Trophoblast cell (in vitro differentiated cells and primary cell): ENCODE measurements at regions not wholly inside any gene's neighbourhood (a gene's known extent, or its start where the extent isn't known, plus 50 kb on each side); places are given as distances from the start of the nearest gene placed in this dataset.

Source experiments
- DNase-seq, 2 donors: peaks; one replicate each; pipeline ENCODE4 v3.0.0-alpha.2; 2016
- H2AFZ ChIP-seq: 2 replicates; pipeline ENCODE4 v1.6.1; 2013; ENCODE audit warnings: low read length, moderate library complexity, mild to moderate bottlenecking; ENCODE audit not compliant: insufficient read depth, poor library complexity
- H2AK5ac ChIP-seq: 2 replicates; pipeline ENCODE4 v1.6.1; 2013; ENCODE audit warnings: mild to moderate bottlenecking, low read length
- H2BK120ac ChIP-seq: 2 replicates; pipeline ENCODE4 v1.6.1; 2013; ENCODE audit warnings: low read length, mild to moderate bottlenecking, moderate library complexity; ENCODE audit not compliant: insufficient read depth, poor library complexity
- H2BK12ac ChIP-seq: 2 replicates; pipeline ENCODE4 v1.6.1; 2013; ENCODE audit warnings: mild to moderate bottlenecking, low read length, moderate library complexity
- H2BK5ac ChIP-seq: 2 replicates; pipeline ENCODE4 v1.6.1; 2013; ENCODE audit warnings: low read length, low read depth, moderate library complexity, mild to moderate bottlenecking; ENCODE audit not compliant: poor library complexity
- H3K14ac ChIP-seq: 2 replicates; pipeline ENCODE4 v1.6.1; 2013; ENCODE audit warnings: mild to moderate bottlenecking, low read length
- H3K18ac ChIP-seq: 2 replicates; pipeline ENCODE4 v1.6.1; 2013; ENCODE audit warnings: mild to moderate bottlenecking, low read length
- H3K23ac ChIP-seq: 2 replicates; pipeline ENCODE4 v1.6.1; 2013; ENCODE audit warnings: low read length
- H3K27ac ChIP-seq: 2 replicates; pipeline ENCODE4 v1.5.1; 2013; ENCODE audit warnings: low read depth, mild to moderate bottlenecking, inconsistent platforms, low read length, moderate library complexity
- H3K27me3 ChIP-seq: 2 replicates; pipeline ENCODE4 v1.6.1; 2013; ENCODE audit warnings: inconsistent platforms, mild to moderate bottlenecking, low read length, moderate library complexity; ENCODE audit not compliant: insufficient read depth
- H3K36me3 ChIP-seq, 2 experiments: 1 replicate in 1 of 2; 2 replicates in 1 of 2; pipeline ENCODE4 v1.6.1; 2013; ENCODE audit warnings: low read length in 2 of 2, mild to moderate bottlenecking in 2 of 2, moderate library complexity in 1 of 2; ENCODE audit not compliant: insufficient read depth in 2 of 2, control insufficient read depth in 1 of 2
- H3K4ac ChIP-seq: 2 replicates; pipeline ENCODE4 v1.6.1; 2013; ENCODE audit warnings: low read depth, mild to moderate bottlenecking, low read length, moderate library complexity
- H3K4me1 ChIP-seq, 2 experiments: 1 replicate in 1 of 2; 2 replicates in 1 of 2; pipeline ENCODE4 v1.6.1; 2013; ENCODE audit warnings: low read length in 2 of 2, mild to moderate bottlenecking in 2 of 2, moderate library complexity in 1 of 2; ENCODE audit not compliant: insufficient read depth in 2 of 2, control insufficient read depth in 1 of 2
- H3K4me2 ChIP-seq: 2 replicates; pipeline ENCODE4 v1.6.1; 2013; ENCODE audit warnings: inconsistent platforms, mild to moderate bottlenecking, low read length, moderate library complexity
- H3K4me3 ChIP-seq: 2 replicates; pipeline ENCODE4 v1.5.1; 2013; ENCODE audit warnings: mild to moderate bottlenecking, low read depth, low read length, inconsistent platforms
- H3K79me1 ChIP-seq: one replicate; pipeline ENCODE4 v1.6.1; 2013; ENCODE audit warnings: low read length
- H3K79me2 ChIP-seq: 2 replicates; pipeline ENCODE4 v1.6.1; 2013; ENCODE audit warnings: low read length, mild to moderate bottlenecking; ENCODE audit not compliant: control insufficient read depth, insufficient read depth, poor library complexity
- H3K9ac ChIP-seq: 2 replicates; pipeline ENCODE4 v1.6.1; 2013; ENCODE audit warnings: mild to moderate bottlenecking, low read length
- H3K9me3 ChIP-seq: 2 replicates; pipeline ENCODE4 v1.6.1; 2013; ENCODE audit warnings: low read depth, mild to moderate bottlenecking, control low read depth, inconsistent platforms, low read length; ENCODE audit not compliant: insufficient read depth
- H4K12ac ChIP-seq: 2 replicates; pipeline ENCODE4 v1.6.1; 2013; ENCODE audit warnings: low read depth, mild to moderate bottlenecking, low read length, moderate library complexity
- H4K8ac ChIP-seq: 2 replicates; pipeline ENCODE4 v1.6.1; 2013; ENCODE audit warnings: low read depth, mild to moderate bottlenecking, low read length, moderate library complexity
- H4K91ac ChIP-seq: one replicate; pipeline ENCODE4 v1.6.1; 2013; ENCODE audit warnings: low read depth, mild to moderate bottlenecking, low read length, moderate library complexity
- WGBS: extraction: QIAGEN DNeasy Blood & Tissue Kit; methylation state at CpG from one replicate; pipeline ENCODE4 v1.1.7; 2013; ENCODE audit warnings: missing lambda C conversion rate; ENCODE audit not compliant: insufficient read length, insufficient coverage; ENCODE audit errors: extremely low coverage; 5-methylcytosine and 5-hydroxymethylcytosine counted together

DNA sequence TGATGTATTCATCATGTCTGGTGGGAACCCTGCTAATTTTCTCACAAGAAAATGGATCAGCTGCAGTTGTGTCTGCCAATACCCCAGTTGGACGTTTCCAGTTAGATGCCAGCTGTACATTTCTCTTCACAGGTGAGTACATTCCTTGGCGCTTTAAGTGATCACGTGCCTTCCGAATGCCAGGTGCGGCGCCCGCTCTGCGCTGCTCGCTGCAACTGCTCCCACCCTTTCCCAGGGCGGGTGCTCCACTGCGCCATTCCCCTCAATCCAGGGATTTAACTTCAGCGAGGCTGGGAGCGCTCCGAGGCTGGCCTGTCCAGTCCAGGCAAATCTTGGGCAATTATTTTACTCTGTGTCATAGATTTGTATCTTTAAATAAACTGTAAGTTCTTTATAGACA, 225.0 kb upstream of the RAB6C start:
- Histone ChIP-seq H3K4me3 (no peak overlapping the region), H3K14ac (no peak overlapping the region), H3K27me3 (no peaks in the 10 kb centered on the region), H4K12ac (no peak overlapping the region), H2BK12ac (no peak overlapping the region), H3K4ac (no peak overlapping the region), H3K23ac (no peak overlapping the region), H2AFZ (no peak overlapping the region), H3K79me1 (no peaks in the 10 kb centered on the region), H2AK5ac (no peak overlapping the region), H2BK5ac (no peak overlapping the region), H3K27ac (no peak overlapping the region), H3K9ac (no peak overlapping the region), H3K18ac (no peak overlapping the region), H3K4me1 (peaks cover 3 to 9% of the 10 kb centered on the region in 2 experiments), H3K9me3 (no peaks in the 10 kb centered on the region), H3K4me2 (no peak overlapping the region), H4K91ac (no peak overlapping the region), H4K8ac (no peak overlapping the region), H2BK120ac (no peak overlapping the region), H3K79me2 (no peaks in the 10 kb centered on the region), H3K36me3 (no peaks in the 10 kb centered on the region)
- no peak for DNase-seq
- no CpG with 5 or more reads among the region's 14 CpGs for WGBS

DNA sequence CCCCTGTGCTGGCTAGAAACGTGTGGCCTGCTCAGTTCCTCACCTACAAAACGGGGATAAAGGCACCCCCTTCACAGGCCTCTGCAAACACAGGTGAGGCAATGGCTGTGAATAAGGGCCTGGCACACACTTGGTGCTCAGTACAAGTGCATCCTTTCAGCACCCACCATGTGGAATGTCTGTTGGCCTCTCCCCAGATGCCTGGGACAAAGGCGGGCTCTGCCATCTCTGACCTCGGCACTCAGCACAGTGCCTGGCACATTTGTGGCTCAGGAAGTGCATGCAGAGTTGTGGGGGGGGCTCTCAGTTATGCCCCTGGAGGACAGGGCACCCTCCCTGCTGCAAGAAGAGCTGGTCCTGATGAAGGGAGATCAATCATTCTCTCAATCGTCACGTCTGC, 224.6 kb upstream of the RAB6C start:
- Histone ChIP-seq H2AK5ac (no peak overlapping the region), H3K23ac (no peak overlapping the region), H3K36me3 (no peaks in the 10 kb centered on the region)

DNA sequence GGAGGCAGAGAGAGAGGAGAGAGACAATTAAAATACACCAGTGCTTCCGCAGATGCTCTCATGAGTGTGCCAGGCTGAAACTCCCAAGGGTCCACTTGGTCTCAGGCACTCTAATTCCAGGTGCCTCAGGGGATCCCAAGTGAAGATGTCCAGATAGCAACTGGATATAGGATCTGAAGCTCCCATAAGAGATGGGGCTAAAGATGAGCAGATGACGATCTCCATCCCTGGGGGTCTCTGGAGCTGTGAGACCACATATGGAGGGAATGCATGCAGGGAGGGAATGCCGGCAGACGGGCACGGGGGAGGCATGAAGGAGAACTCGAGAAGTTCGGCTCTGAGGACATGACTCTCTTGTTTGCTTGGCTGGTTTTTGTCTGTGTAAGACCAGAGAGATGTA, 223.7 kb upstream of the RAB6C start:
- no peak overlapping the region for H2AK5ac ChIP-seq
- no peak overlapping the region for H2BK5ac ChIP-seq
- no peak overlapping the region for H4K12ac ChIP-seq
- H3K4ac ChIP-seq: no peak overlapping the region
- no CpG with 5 or more reads among the region's 7 CpGs for WGBS
- H3K23ac ChIP-seq: no peak overlapping the region
- H4K8ac ChIP-seq: no peak overlapping the region
- H3K18ac ChIP-seq: no peak overlapping the region
- no peak for DNase-seq
- no peak overlapping the region for H2BK120ac ChIP-seq
- no peak overlapping the region for H3K27ac ChIP-seq
- peaks cover 4% of the 10 kb centered on the region for H3K9me3 ChIP-seq
- H3K4me1 ChIP-seq: peaks cover 3 to 9% of the 10 kb centered on the region in 2 experiments
- no peak overlapping the region for H4K91ac ChIP-seq
- no peak overlapping the region for H3K9ac ChIP-seq
- no peaks in the 10 kb centered on the region for H3K36me3 ChIP-seq
- H3K79me2 ChIP-seq: no peaks in the 10 kb centered on the region
- H3K79me1 ChIP-seq: no peaks in the 10 kb centered on the region
- H3K4me2 ChIP-seq: no peak overlapping the region
- H2AFZ ChIP-seq: no peak overlapping the region
- no peak overlapping the region for H2BK12ac ChIP-seq
- no peaks in the 10 kb centered on the region for H3K27me3 ChIP-seq
- no peak overlapping the region for H3K14ac ChIP-seq
- H3K4me3 ChIP-seq: no peak overlapping the region

More for the DNA sequence above, 224.6 kb upstream of the RAB6C start:
- no peaks in the 10 kb centered on the region for H3K79me1 ChIP-seq
- H2BK12ac ChIP-seq: no peak overlapping the region
- no peak overlapping the region for H2BK120ac ChIP-seq
- H2AFZ ChIP-seq: no peak overlapping the region
- no peaks in the 10 kb centered on the region for H3K79me2 ChIP-seq
- H4K12ac ChIP-seq: no peak overlapping the region
- peaks cover 3 to 9% of the 10 kb centered on the region in 2 experiments for H3K4me1 ChIP-seq
- H3K27me3 ChIP-seq: no peaks in the 10 kb centered on the region
- H3K18ac ChIP-seq: no peak overlapping the region
- H4K91ac ChIP-seq: no peak overlapping the region
- no peak overlapping the region for H2BK5ac ChIP-seq
- H3K14ac ChIP-seq: no peak overlapping the region
- H3K4me3 ChIP-seq: no peak overlapping the region
- no peak overlapping the region for H3K9ac ChIP-seq
- H3K27ac ChIP-seq: no peak overlapping the region
- H4K8ac ChIP-seq: no peak overlapping the region
- no peak for DNase-seq
- H3K4me2 ChIP-seq: no peak overlapping the region
- no peak overlapping the region for H3K4ac ChIP-seq
- peaks cover under 1% of the 10 kb centered on the region for H3K9me3 ChIP-seq
- no CpG with 5 or more reads among the region's 6 CpGs for WGBS

DNA sequence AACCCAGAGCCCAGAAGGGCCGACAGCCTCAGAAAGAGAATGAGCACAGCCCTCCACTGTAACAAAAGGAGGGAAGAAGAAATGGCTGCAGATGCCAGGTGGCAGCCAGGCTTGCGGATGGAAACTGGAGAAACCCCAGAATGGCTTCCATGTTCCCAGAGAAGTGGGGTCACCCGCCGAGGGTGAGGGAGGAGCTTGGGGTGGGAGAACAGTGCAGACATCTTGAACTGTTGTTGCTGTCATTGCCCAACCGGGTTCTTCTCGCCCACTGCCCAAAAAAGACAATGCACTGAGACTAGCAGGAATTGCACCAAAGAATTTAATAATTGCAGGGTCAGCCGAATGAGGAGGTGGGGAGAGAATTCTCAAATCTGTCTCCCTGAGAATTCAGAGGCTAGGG, 223.2 kb upstream of the RAB6C start:
- H2AFZ ChIP-seq: no peak overlapping the region
- H3K27ac ChIP-seq: no peak overlapping the region
- no peak overlapping the region for H2BK12ac ChIP-seq
- no peak overlapping the region for H2BK5ac ChIP-seq
- no peak overlapping the region for H3K4me3 ChIP-seq
- no peak overlapping the region for H3K4me2 ChIP-seq
- H3K14ac ChIP-seq: no peak overlapping the region
- no peaks in the 10 kb centered on the region for H3K27me3 ChIP-seq
- no peaks in the 10 kb centered on the region for H3K36me3 ChIP-seq
- no peak overlapping the region for H2AK5ac ChIP-seq
- no peaks in the 10 kb centered on the region for H3K79me2 ChIP-seq
- DNase-seq: no peak
- H3K23ac ChIP-seq: no peak overlapping the region
- no peak overlapping the region for H4K12ac ChIP-seq
- H3K18ac ChIP-seq: no peak overlapping the region
- WGBS: no CpG with 5 or more reads among the region's 7 CpGs
- peaks cover 4% of the 10 kb centered on the region for H3K9me3 ChIP-seq
- no peak overlapping the region for H3K9ac ChIP-seq
- H3K4me1 ChIP-seq: peaks cover 3 to 9% of the 10 kb centered on the region in 2 experiments
- H4K91ac ChIP-seq: no peak overlapping the region
- no peak overlapping the region for H4K8ac ChIP-seq
- no peak overlapping the region for H3K4ac ChIP-seq
- H3K79me1 ChIP-seq: no peaks in the 10 kb centered on the region
- no peak overlapping the region for H2BK120ac ChIP-seq
